Lower lobe of right lung (tissue), 2 donors: ENCODE measurements at regions not wholly inside any gene's neighbourhood (a gene's known extent, or its start where the extent isn't known, plus 50 kb on each side); places are given as distances from the start of the nearest gene placed in this dataset.
"Not testable (repeated sequence)": the region's sequence is repeated elsewhere in the genome, so short reads cannot be mapped to it uniquely, and the experiment has no call there.

ENCODE experiments used
- ATAC-seq, 2 donors: fragments of 200-7000 bp; cut with Tn5 transposase; one replicate each; pipeline ENCODE4 v1.9.1; 2020 to 2022; ENCODE audit warnings: mild to moderate bottlenecking in 2 of 2, moderate library complexity in 2 of 2
- DNase-seq: peaks from one replicate; pipeline ENCODE4 v3.0.0-alpha.2; 2020
- H3K27ac ChIP-seq: fragments of 200-600 bp; one replicate; pipeline ENCODE4 v1.8.0; 2022
- H3K27me3 ChIP-seq: fragments of 200-600 bp; one replicate; pipeline ENCODE4 v1.8.0; 2022; ENCODE audit warnings: low read depth
- H3K36me3 ChIP-seq: fragments of 200-600 bp; one replicate; pipeline ENCODE4 v1.8.0; 2022; ENCODE audit warnings: mild to moderate bottlenecking
- H3K4me1 ChIP-seq: fragments of 200-600 bp; one replicate; pipeline ENCODE4 v1.8.0; 2022
- H3K4me3 ChIP-seq: fragments of 200-600 bp; one replicate; pipeline ENCODE4 v1.8.0; 2022; ENCODE audit warnings: mild to moderate bottlenecking
- H3K9me3 ChIP-seq: fragments of 200-600 bp; one replicate; pipeline ENCODE4 v1.8.0; 2022
- CTCF ChIP-seq: fragments of 200-600 bp; IDR thresholded peaks from one replicate; pipeline ENCODE4 v1.8.0; 2022; ENCODE audit warnings: antibody characterized with exemption, mild to moderate bottlenecking
- intact Hi-C: fragments of 100-400 bp; cut with DNase I; formaldehyde crosslinking; loops from one replicate; pipeline ENCODE4 v1.11.0; 2022
- donor health status: DM: no; HTN: yes; CAD: no; lungs with severe emphysema.

- TF ChIP-seq CTCF: no peak
- Histone ChIP-seq H3K4me1 (no peaks in the 10 kb centered on the region), H3K27ac (no peak overlapping the region), H3K4me3 (no peak overlapping the region), H3K36me3 (no peaks in the 10 kb centered on the region), H3K9me3 (no peaks in the 10 kb centered on the region), H3K27me3 (no peaks in the 10 kb centered on the region)
- intact Hi-C loops: no loop called here
- ATAC-seq: no peak
- DNase-seq: no peak
Measured at GRCh38 chr11:59025097-59025496, 61.0 kb upstream of the GLYATL1B start.

- Histone ChIP-seq H3K4me3 (no peak overlapping the region), H3K9me3 (no peaks in the 10 kb centered on the region), H3K27ac (no peak overlapping the region), H3K36me3 (no peaks in the 10 kb centered on the region), H3K4me1 (no peaks in the 10 kb centered on the region), H3K27me3 (no peaks in the 10 kb centered on the region)
- intact Hi-C loops: no loop called here
- no peak for TF ChIP-seq CTCF
- ATAC-seq: no peak
- DNase-seq: no peak
Measured at GRCh38 chr11:59028105-59028504, 58.0 kb upstream of the GLYATL1B start.

- Histone ChIP-seq H3K27me3 (no peaks in the 10 kb centered on the region), H3K4me1 (no peaks in the 10 kb centered on the region), H3K9me3 (no peaks in the 10 kb centered on the region), H3K27ac (no peak overlapping the region), H3K4me3 (no peak overlapping the region), H3K36me3 (no peaks in the 10 kb centered on the region)
- no peak for ATAC-seq
- no peak for DNase-seq
- no peak for TF ChIP-seq CTCF
- intact Hi-C loops: no loop called here
Measured at GRCh38 chr11:59029366-59029889, 56.7 kb upstream of the GLYATL1B start.

- no peak for ATAC-seq
- no peaks in the 10 kb centered on the region for H3K9me3 ChIP-seq
- no peaks in the 10 kb centered on the region for H3K4me1 ChIP-seq
- no peak overlapping the region for H3K27ac ChIP-seq
- TF ChIP-seq CTCF: no peak
- no peak overlapping the region for H3K4me3 ChIP-seq
- no peak for DNase-seq
- intact Hi-C loops: no loop called here
- H3K36me3 ChIP-seq: no peaks in the 10 kb centered on the region
- no peaks in the 10 kb centered on the region for H3K27me3 ChIP-seq
Measured at GRCh38 chr11:59030037-59030436, 56.1 kb upstream of the GLYATL1B start.

- intact Hi-C loops, H3K27me3 ChIP-seq: not testable (repeated sequence)
Measured at GRCh38 chr11:59031746-59032145, 54.4 kb upstream of the GLYATL1B start.

More at GRCh38 chr11:59031746-59032145, 54.4 kb upstream of the GLYATL1B start:
- not testable (repeated sequence) for ATAC-seq, H3K27ac ChIP-seq, H3K4me3 ChIP-seq, H3K4me1 ChIP-seq, DNase-seq, H3K9me3 ChIP-seq, H3K36me3 ChIP-seq
